GM23338 (cell line): ENCODE measurements at regions not wholly inside any gene's neighbourhood (a gene's known extent, or its start where the extent isn't known, plus 50 kb on each side); places are given as distances from the start of the nearest gene placed in this dataset.
A peak's percentile ranks its signal among the peaks of the same experiment; 100 is the strongest.

Source experiments
- ATAC-seq: fragments of 200-7000 bp; cut with Tn5 transposase; 3 replicates; pipeline ENCODE4 v1.9.1; 2020
- DNase-seq: peaks from one replicate; pipeline ENCODE4 v3.0.0-alpha.2; 2015; ENCODE audit warnings: low spot score
- H2AFZ ChIP-seq: fragments of 200-600 bp; sonication (generic); 2 replicates; pipeline ENCODE4 v1.8.0; 2016; ENCODE audit warnings: antibody characterized with exemption, mild to moderate bottlenecking, moderate library complexity
- H3F3A ChIP-seq: fragments of 200-600 bp; sonication (generic); replicated peaks from 2 replicates; pipeline ENCODE4 v1.8.0; 2017; ENCODE audit warnings: antibody characterized with exemption, mixed run types, low read depth
- H3K27ac ChIP-seq: fragments of 200-600 bp; sonication (generic); 2 replicates; pipeline ENCODE4 v1.6.1; 2016; ENCODE audit warnings: low read depth
- H3K27me3 ChIP-seq: fragments of 200-600 bp; sonication (generic); 2 replicates; pipeline ENCODE4 v1.8.0; 2016; ENCODE audit warnings: mild to moderate bottlenecking, mixed run types, moderate library complexity; ENCODE audit not compliant: insufficient read depth
- H3K36me3 ChIP-seq: fragments of 200-600 bp; sonication (generic); 2 replicates; pipeline ENCODE4 v1.8.0; 2016; ENCODE audit warnings: mild to moderate bottlenecking; ENCODE audit not compliant: insufficient read depth
- H3K4me1 ChIP-seq: fragments of 200-600 bp; sonication (generic); 2 replicates; pipeline ENCODE4 v1.8.0; 2016; ENCODE audit warnings: mild to moderate bottlenecking, moderate library complexity; ENCODE audit not compliant: insufficient read depth
- H3K4me2 ChIP-seq: fragments of 200-600 bp; sonication (generic); 2 replicates; pipeline ENCODE4 v1.7.1; 2017; ENCODE audit warnings: mixed run types
- H3K4me3 ChIP-seq: fragments of 200-600 bp; sonication (generic); 2 replicates; pipeline ENCODE4 v1.6.1; 2016; ENCODE audit warnings: mixed run types
- H3K79me2 ChIP-seq: fragments of 200-600 bp; sonication (generic); replicated peaks from 2 replicates; pipeline ENCODE4 v1.8.0; 2017; ENCODE audit warnings: mild to moderate bottlenecking; ENCODE audit not compliant: insufficient read depth
- H3K9me2 ChIP-seq: fragments of 200-600 bp; sonication (generic); 2 replicates; pipeline ENCODE4 v1.8.0; 2017; ENCODE audit not compliant: insufficient read depth
- H4K20me1 ChIP-seq: fragments of 200-600 bp; sonication (generic); replicated peaks from 2 replicates; pipeline ENCODE4 v1.8.0; 2017; ENCODE audit warnings: mild to moderate bottlenecking; ENCODE audit not compliant: insufficient read depth
- H3K27ac Mint-ChIP-seq: 2 replicates; pipeline ENCODE4 v1.8.0; 2020; ENCODE audit warnings: inconsistent platforms, mild to moderate bottlenecking, moderate library complexity, mixed read lengths
- H3K27me3 Mint-ChIP-seq: 3 replicates; pipeline ENCODE4 v1.8.0; 2022; ENCODE audit warnings: low read depth, mild to moderate bottlenecking, moderate library complexity, mixed read lengths, inconsistent platforms; ENCODE audit not compliant: insufficient read depth, poor library complexity
- H3K36me3 Mint-ChIP-seq: 3 replicates; pipeline ENCODE4 v1.8.0; 2021; ENCODE audit warnings: low read depth, mild to moderate bottlenecking, inconsistent platforms, moderate library complexity, mixed read lengths
- H3K4me1 Mint-ChIP-seq: 3 replicates; pipeline ENCODE4 v1.8.0; 2020; ENCODE audit warnings: mild to moderate bottlenecking, inconsistent platforms, mixed read lengths
- H3K4me3 Mint-ChIP-seq: 3 replicates; pipeline ENCODE4 v1.8.0; 2021; ENCODE audit warnings: moderate library complexity, mild to moderate bottlenecking, inconsistent platforms, mixed read lengths
- H3K9me3 Mint-ChIP-seq: 3 replicates; pipeline ENCODE4 v1.8.0; 2020; ENCODE audit warnings: moderate library complexity, mild to moderate bottlenecking, inconsistent platforms, mixed read lengths
- CREB1 ChIP-seq: fragments of 250-450 bp; sonication (Bioruptor Pico); IDR thresholded peaks from 2 replicates; pipeline ENCODE4 v1.5.0; 2020; ENCODE audit warnings: low read depth, mild to moderate bottlenecking, moderate library complexity
- CTCF ChIP-seq, 2 experiments: fragments of 200-600 bp in 1 of 2; sonication (generic) in 1 of 2; conservative IDR thresholded peaks; 2 replicates each; pipeline versions ENCODE4 v1.5.1 to v1.6.1; 2016 to 2017; ENCODE audit warnings: antibody characterized with exemption in 2 of 2, low read depth in 2 of 2, mild to moderate bottlenecking in 2 of 2, moderate library complexity in 1 of 2
- EZH2phosphoT487 ChIP-seq: fragments of 200-600 bp; sonication (generic); IDR thresholded peaks from one replicate; pipeline ENCODE4 v1.8.1; 2018; ENCODE audit warnings: antibody characterized with exemption; ENCODE audit not compliant: unreplicated experiment
- NANOG ChIP-seq: IDR thresholded peaks from 2 replicates; pipeline ENCODE4 v1.6.1; 2016; ENCODE audit warnings: antibody characterized with exemption, borderline replicate concordance
- POLR2AphosphoS5 ChIP-seq: IDR thresholded peaks from 2 replicates; pipeline ENCODE4 v1.6.1; 2016; ENCODE audit warnings: antibody characterized with exemption, low read depth
- REST ChIP-seq: IDR thresholded peaks from one replicate; pipeline ENCODE4 v1.6.1; 2018; ENCODE audit warnings: antibody characterized with exemption; ENCODE audit not compliant: unreplicated experiment
- STAT1 ChIP-seq: IDR thresholded peaks from one replicate; pipeline ENCODE4 v1.6.1; 2016; ENCODE audit warnings: antibody characterized with exemption; ENCODE audit not compliant: unreplicated experiment
- ZNF331 ChIP-seq: fragments of 250-450 bp; sonication (Bioruptor Pico); IDR thresholded peaks from 2 replicates; pipeline ENCODE4 v1.5.0; 2020; ENCODE audit warnings: low read depth, mild to moderate bottlenecking, moderate library complexity

- Mint-ChIP-seq H3K27me3 (no peaks in the 10 kb centered on the region), H3K36me3 (no peaks in the 10 kb centered on the region), H3K4me1 (peaks cover 4% of the 10 kb centered on the region; the same call in 1 of the 3 replicates), H3K9me3 (no peaks in the 10 kb centered on the region), H3K4me3 (no peak overlapping the region), H3K27ac (no peak overlapping the region)
- Histone ChIP-seq H3K36me3 (no peaks in the 10 kb centered on the region), H3F3A (no peaks in the 10 kb centered on the region), H2AFZ (peak overlapping the region; percentile 66), H3K4me2 (no peak overlapping the region), H3K4me1 (peaks cover 12% of the 10 kb centered on the region), H4K20me1 (0 out of 2 replicates have a peak, but pooled peaks cover 2% of the 10 kb centered on the region), H3K79me2 (no peaks in the 10 kb centered on the region), H3K4me3 (no peak overlapping the region), H3K27me3 (no peaks in the 10 kb centered on the region), H3K9me2 (0 out of 2 replicates have a peak, but pooled peaks cover 5% of the 10 kb centered on the region), H3K27ac (no peak overlapping the region)
- no peak for DNase-seq
- no peak for TF ChIP-seq POLR2AphosphoS5
- TF ChIP-seq STAT1: no peak
- TF ChIP-seq ZNF331 (CRISPR knock-in tag): no peak
- TF ChIP-seq NANOG: no peak
- no peak for TF ChIP-seq CREB1 (CRISPR knock-in tag)
- no peak for TF ChIP-seq CTCF (conservative IDR thresholded peaks at IDR 0.05; ENCODE audit: low read depth in 2 of 2)
- TF ChIP-seq EZH2phosphoT487: no peak
- TF ChIP-seq REST: no peak
- no peak for ATAC-seq
Observed at GRCh38 chr13:53138376-53139036, 109.9 kb downstream of the OLFM4 start.

- no peak for DNase-seq
- no peak for ATAC-seq
- H3K4me2 ChIP-seq: no peak overlapping the region
Observed at GRCh38 chr13:53141336-53141735, 112.7 kb downstream of the OLFM4 start.

More at GRCh38 chr13:53141336-53141735, 112.7 kb downstream of the OLFM4 start:
- no peaks in the 10 kb centered on the region for H3K36me3 ChIP-seq
- no peaks in the 10 kb centered on the region for H3K79me2 ChIP-seq
- no peak overlapping the region for H3K4me3 ChIP-seq
- H3K36me3 Mint-ChIP-seq: no peaks in the 10 kb centered on the region
- peaks cover 13% of the 10 kb centered on the region for H3K4me1 Mint-ChIP-seq
- H3K9me2 ChIP-seq: 0 out of 2 replicates have a peak, but pooled peaks cover 5% of the 10 kb centered on the region
- no peak overlapping the region for H3K27ac ChIP-seq
- H2AFZ ChIP-seq: 0 out of 2 replicates have a peak overlapping the region, but pooled peaks have one; percentile 43
- 0 out of 2 replicates have a peak, but pooled peaks cover 2% of the 10 kb centered on the region for H4K20me1 ChIP-seq
- TF ChIP-seq POLR2AphosphoS5: no peak
- H3K9me3 Mint-ChIP-seq: no peaks in the 10 kb centered on the region
- H3K4me1 ChIP-seq: peaks cover 10% of the 10 kb centered on the region
- no peak overlapping the region for H3K27ac Mint-ChIP-seq
- H3K27me3 Mint-ChIP-seq: no peaks in the 10 kb centered on the region
- no peaks in the 10 kb centered on the region for H3K27me3 ChIP-seq
- H3K4me3 Mint-ChIP-seq: no peak overlapping the region
- no peaks in the 10 kb centered on the region for H3F3A ChIP-seq
